ENCODE measurements at regions not wholly inside any gene's neighbourhood (a gene's known extent, or its start where the extent isn't known, plus 50 kb on each side); places are given as distances from the start of the nearest gene placed in this dataset.
"Not testable (repeated sequence)": the region's sequence is repeated elsewhere in the genome, so short reads cannot be mapped to it uniquely, and the experiment has no call there.

GRCh38 chrX:10706342-10706741 is 86.0 kb upstream of the MID1 start:
- H3K36me3 ChIP-seq (ENCODE audit: control insufficient read depth in 4 of 4, insufficient read depth in 3 of 4, low read depth in 1 of 4, low read length in 3 of 4); H3K9me3 ChIP-seq (ENCODE audit: control insufficient read depth in 4 of 4, low read length in 3 of 4); H3K27me3 ChIP-seq (ENCODE audit: control insufficient read depth in 4 of 4, insufficient read depth in 4 of 4, low read length in 3 of 4); H3K4me3 ChIP-seq (ENCODE audit: low read depth in 1 of 3, low read length in 3 of 3); H3K9ac ChIP-seq (ENCODE audit: low read depth in 1 of 2, low read length in 2 of 2); H3K4me1 ChIP-seq (ENCODE audit: control insufficient read depth in 4 of 4, insufficient read depth in 4 of 4, low read length in 3 of 4); H3K27ac ChIP-seq (ENCODE audit: low read depth in 1 of 2, low read length in 2 of 2); DNase-seq (ENCODE audit: low spot score): not testable (repeated sequence)
- WGBS, result 92% methylated on average over 3 of the region's 3 CpGs

GRCh38 chrX:10707773-10708172 is 87.4 kb upstream of the MID1 start:
- H3K9ac ChIP-seq (ENCODE audit: low read depth in 1 of 2, low read length in 2 of 2), result no peak overlapping the region
- no peak for DNase-seq (ENCODE audit: low spot score)
- no peaks in the 10 kb centered on the region for H3K36me3 ChIP-seq (ENCODE audit: control insufficient read depth in 4 of 4, insufficient read depth in 3 of 4, low read depth in 1 of 4, low read length in 3 of 4)
- no peak overlapping the region for H3K27ac ChIP-seq (ENCODE audit: low read depth in 1 of 2, low read length in 2 of 2)
- TF ChIP-seq RAD21 (IDR thresholded peaks at IDR 0.05) (no peak), EGR1 (IDR thresholded peaks at IDR 0.05; ENCODE audit: low read depth in 2 of 2) (no peak), RXRA (IDR thresholded peaks at IDR 0.05) (no peak), NR2F2 (IDR thresholded peaks at IDR 0.05) (no peak), TAF1 (conservative IDR thresholded peaks at IDR 0.05) (no peak), ZBTB33 (IDR thresholded peaks at IDR 0.05) (no peak), ATF3 (IDR thresholded peaks at IDR 0.05) (no peak), FOXA2 (IDR thresholded peaks at IDR 0.05) (no peak), SP1 (IDR thresholded peaks at IDR 0.05) (no peak), FOXA1 (IDR thresholded peaks at IDR 0.05) (no peak), GABPA (IDR thresholded peaks at IDR 0.05 in 1 of 2, conservative IDR thresholded peaks at IDR 0.05 in 1 of 2) (no peak), MAX (IDR thresholded peaks at IDR 0.05) (no peak), HNF4G (IDR thresholded peaks at IDR 0.05) (no peak), HNF4A (conservative IDR thresholded peaks at IDR 0.05) (no peak), YY1 (IDR thresholded peaks at IDR 0.05) (no peak), CTCF (IDR thresholded peaks at IDR 0.05; ENCODE audit: low read depth, low read length, missing input control) (no peak), JUND (IDR thresholded peaks at IDR 0.05) (no peak), REST (IDR thresholded peaks at IDR 0.05) (no peak)
- WGBS, result 87% methylated on average over 2 of the region's 2 CpGs
- no peak overlapping the region for H3K4me3 ChIP-seq (ENCODE audit: low read depth in 1 of 3, low read length in 3 of 3)
- no peaks in the 10 kb centered on the region for H3K4me1 ChIP-seq (ENCODE audit: control insufficient read depth in 4 of 4, insufficient read depth in 4 of 4, low read length in 3 of 4)
- H3K9me3 ChIP-seq (ENCODE audit: control insufficient read depth in 4 of 4, low read length in 3 of 4), result no peaks in the 10 kb centered on the region
- H3K27me3 ChIP-seq (ENCODE audit: control insufficient read depth in 4 of 4, insufficient read depth in 4 of 4, low read length in 3 of 4), result no peaks in the 10 kb centered on the region
